HG03064 (cell line): ENCODE measurements at regions not wholly inside any gene's neighbourhood (a gene's known extent, or its start where the extent isn't known, plus 50 kb on each side); places are given as distances from the start of the nearest gene placed in this dataset.

ENCODE experiments used
- ATAC-seq: cut with Tn5 transposase; IDR thresholded peaks from one replicate; pipeline ENCODE4 v1.9.1; 2021; ENCODE audit warnings: low read depth; ENCODE audit not compliant: unreplicated experiment

GRCh38 chr1:79129914-79130313 lies 123.4 kb upstream of the ADGRL4 start:
- ATAC-seq, result no peak

- ATAC-seq, result no peak
Observed at GRCh38 chr1:79128722-79129121, 122.2 kb upstream of the ADGRL4 start.

- no peak for ATAC-seq
Observed at GRCh38 chr1:79124756-79125155, 118.2 kb upstream of the ADGRL4 start.

- no peak for ATAC-seq
Observed at GRCh38 chr1:79122521-79122920, 116.0 kb upstream of the ADGRL4 start.

- no peak for ATAC-seq
Observed at GRCh38 chr1:79117376-79117775, 110.8 kb upstream of the ADGRL4 start.

GRCh38 chr1:79113836-79114235 lies 107.3 kb upstream of the ADGRL4 start:
- ATAC-seq, result no peak

GRCh38 chr1:79110749-79111148 lies 104.2 kb upstream of the ADGRL4 start:
- ATAC-seq, result no peak

- no peak for ATAC-seq
Observed at GRCh38 chr1:79109445-79109844, 102.9 kb upstream of the ADGRL4 start.

GRCh38 chr1:79105500-79105899 lies 99.0 kb upstream of the ADGRL4 start:
- ATAC-seq, result no peak

- ATAC-seq, result no peak
Observed at GRCh38 chr1:79104617-79105016, 98.1 kb upstream of the ADGRL4 start.

- ATAC-seq, result no peak
Observed at GRCh38 chr1:79100385-79100784, 93.9 kb upstream of the ADGRL4 start.

GRCh38 chr1:79090985-79091384 lies 84.5 kb upstream of the ADGRL4 start:
- no peak for ATAC-seq

GRCh38 chr1:79089946-79090345 lies 83.4 kb upstream of the ADGRL4 start:
- no peak for ATAC-seq

- no peak for ATAC-seq
Observed at GRCh38 chr1:79082233-79082632, 75.7 kb upstream of the ADGRL4 start.

GRCh38 chr1:79079770-79080169 lies 73.2 kb upstream of the ADGRL4 start:
- no peak for ATAC-seq

- no peak for ATAC-seq
Observed at GRCh38 chr1:79074975-79075374, 68.4 kb upstream of the ADGRL4 start.

- no peak for ATAC-seq
Observed at GRCh38 chr1:79069828-79070227, 63.3 kb upstream of the ADGRL4 start.

GRCh38 chr1:79059341-79059740 lies 52.8 kb upstream of the ADGRL4 start:
- ATAC-seq, result no peak
